GM23338 (cell line): ENCODE measurements at regions not wholly inside any gene's neighbourhood (a gene's known extent, or its start where the extent isn't known, plus 50 kb on each side); places are given as distances from the start of the nearest gene placed in this dataset.
A peak's percentile ranks its signal among the peaks of the same experiment; 100 is the strongest.

ENCODE experiments used
- ATAC-seq: fragments of 200-7000 bp; cut with Tn5 transposase; 3 replicates; pipeline ENCODE4 v1.9.1; 2020
- DNase-seq: peaks from one replicate; pipeline ENCODE4 v3.0.0-alpha.2; 2015; ENCODE audit warnings: low spot score
- H2AFZ ChIP-seq: fragments of 200-600 bp; sonication (generic); 2 replicates; pipeline ENCODE4 v1.8.0; 2016; ENCODE audit warnings: antibody characterized with exemption, mild to moderate bottlenecking, moderate library complexity
- H3F3A ChIP-seq: fragments of 200-600 bp; sonication (generic); replicated peaks from 2 replicates; pipeline ENCODE4 v1.8.0; 2017; ENCODE audit warnings: antibody characterized with exemption, mixed run types, low read depth
- H3K27ac ChIP-seq: fragments of 200-600 bp; sonication (generic); 2 replicates; pipeline ENCODE4 v1.6.1; 2016; ENCODE audit warnings: low read depth
- H3K27me3 ChIP-seq: fragments of 200-600 bp; sonication (generic); 2 replicates; pipeline ENCODE4 v1.8.0; 2016; ENCODE audit warnings: mild to moderate bottlenecking, mixed run types, moderate library complexity; ENCODE audit not compliant: insufficient read depth
- H3K36me3 ChIP-seq: fragments of 200-600 bp; sonication (generic); 2 replicates; pipeline ENCODE4 v1.8.0; 2016; ENCODE audit warnings: mild to moderate bottlenecking; ENCODE audit not compliant: insufficient read depth
- H3K4me1 ChIP-seq: fragments of 200-600 bp; sonication (generic); 2 replicates; pipeline ENCODE4 v1.8.0; 2016; ENCODE audit warnings: mild to moderate bottlenecking, moderate library complexity; ENCODE audit not compliant: insufficient read depth
- H3K4me2 ChIP-seq: fragments of 200-600 bp; sonication (generic); 2 replicates; pipeline ENCODE4 v1.7.1; 2017; ENCODE audit warnings: mixed run types
- H3K4me3 ChIP-seq: fragments of 200-600 bp; sonication (generic); 2 replicates; pipeline ENCODE4 v1.6.1; 2016; ENCODE audit warnings: mixed run types
- H3K79me2 ChIP-seq: fragments of 200-600 bp; sonication (generic); replicated peaks from 2 replicates; pipeline ENCODE4 v1.8.0; 2017; ENCODE audit warnings: mild to moderate bottlenecking; ENCODE audit not compliant: insufficient read depth
- H3K9me2 ChIP-seq: fragments of 200-600 bp; sonication (generic); 2 replicates; pipeline ENCODE4 v1.8.0; 2017; ENCODE audit not compliant: insufficient read depth
- H4K20me1 ChIP-seq: fragments of 200-600 bp; sonication (generic); replicated peaks from 2 replicates; pipeline ENCODE4 v1.8.0; 2017; ENCODE audit warnings: mild to moderate bottlenecking; ENCODE audit not compliant: insufficient read depth
- H3K27ac Mint-ChIP-seq: 2 replicates; pipeline ENCODE4 v1.8.0; 2020; ENCODE audit warnings: inconsistent platforms, mild to moderate bottlenecking, moderate library complexity, mixed read lengths
- H3K27me3 Mint-ChIP-seq: 3 replicates; pipeline ENCODE4 v1.8.0; 2022; ENCODE audit warnings: low read depth, mild to moderate bottlenecking, moderate library complexity, mixed read lengths, inconsistent platforms; ENCODE audit not compliant: insufficient read depth, poor library complexity
- H3K36me3 Mint-ChIP-seq: 3 replicates; pipeline ENCODE4 v1.8.0; 2021; ENCODE audit warnings: low read depth, mild to moderate bottlenecking, inconsistent platforms, moderate library complexity, mixed read lengths
- H3K4me1 Mint-ChIP-seq: 3 replicates; pipeline ENCODE4 v1.8.0; 2020; ENCODE audit warnings: mild to moderate bottlenecking, inconsistent platforms, mixed read lengths
- H3K4me3 Mint-ChIP-seq: 3 replicates; pipeline ENCODE4 v1.8.0; 2021; ENCODE audit warnings: moderate library complexity, mild to moderate bottlenecking, inconsistent platforms, mixed read lengths
- H3K9me3 Mint-ChIP-seq: 3 replicates; pipeline ENCODE4 v1.8.0; 2020; ENCODE audit warnings: moderate library complexity, mild to moderate bottlenecking, inconsistent platforms, mixed read lengths
- CREB1 ChIP-seq: fragments of 250-450 bp; sonication (Bioruptor Pico); IDR thresholded peaks from 2 replicates; pipeline ENCODE4 v1.5.0; 2020; ENCODE audit warnings: low read depth, mild to moderate bottlenecking, moderate library complexity
- EZH2 ChIP-seq: fragments of 200-600 bp; sonication (generic); IDR thresholded peaks from one replicate; pipeline ENCODE4 v1.8.0; 2017; ENCODE audit warnings: antibody characterized with exemption, mild to moderate bottlenecking, low read depth; ENCODE audit not compliant: unreplicated experiment
- EZH2phosphoT487 ChIP-seq: fragments of 200-600 bp; sonication (generic); IDR thresholded peaks from one replicate; pipeline ENCODE4 v1.8.1; 2018; ENCODE audit warnings: antibody characterized with exemption; ENCODE audit not compliant: unreplicated experiment
- JUNB ChIP-seq: IDR thresholded peaks from one replicate; pipeline ENCODE4 v1.6.1; 2016; ENCODE audit warnings: antibody characterized with exemption; ENCODE audit not compliant: unreplicated experiment
- POLR2AphosphoS5 ChIP-seq: IDR thresholded peaks from 2 replicates; pipeline ENCODE4 v1.6.1; 2016; ENCODE audit warnings: antibody characterized with exemption, low read depth
- STAT1 ChIP-seq: IDR thresholded peaks from one replicate; pipeline ENCODE4 v1.6.1; 2016; ENCODE audit warnings: antibody characterized with exemption; ENCODE audit not compliant: unreplicated experiment
- ZNF114 ChIP-seq: fragments of 250-450 bp; sonication (Bioruptor Pico); IDR thresholded peaks from 2 replicates; pipeline ENCODE4 v1.5.0; 2020; ENCODE audit warnings: mild to moderate bottlenecking, moderate library complexity
- TF ChIP-seq, protein P1 (sequence below), 2 experiments: fragments of 200-600 bp in 1 of 2; sonication (generic) in 1 of 2; conservative IDR thresholded peaks; 2 replicates each; pipeline versions ENCODE4 v1.5.1 to v1.6.1; 2016 to 2017; ENCODE audit warnings: antibody characterized with exemption in 2 of 2, low read depth in 2 of 2, mild to moderate bottlenecking in 2 of 2, moderate library complexity in 1 of 2
- TF ChIP-seq, protein P2 (sequence below): IDR thresholded peaks from one replicate; pipeline ENCODE4 v1.6.1; 2018; ENCODE audit warnings: antibody characterized with exemption; ENCODE audit not compliant: unreplicated experiment
- TF ChIP-seq, protein P3 (sequence below): IDR thresholded peaks from 2 replicates; pipeline ENCODE4 v1.6.1; 2016; ENCODE audit warnings: antibody characterized with exemption

DNA sequence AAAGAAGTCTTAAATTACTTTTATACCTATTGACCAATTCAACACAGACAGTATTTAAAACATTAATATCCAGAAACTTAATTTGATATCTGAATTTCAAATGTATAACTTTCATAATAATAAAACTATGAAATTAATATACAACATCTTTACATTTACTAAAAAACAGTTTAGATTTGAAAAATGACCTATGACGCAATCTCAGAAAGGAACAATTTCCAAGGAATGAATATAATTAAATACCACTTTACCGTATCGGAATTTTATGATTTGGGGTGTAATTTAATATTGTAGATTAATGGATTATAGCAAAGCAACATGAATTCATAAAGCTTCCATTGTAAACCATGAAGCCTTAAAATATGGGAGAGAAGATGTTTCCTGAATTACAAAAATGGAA is 321.5 kb upstream of the TRPM3 start (continued):
- TF ChIP-seq, protein P1, sequence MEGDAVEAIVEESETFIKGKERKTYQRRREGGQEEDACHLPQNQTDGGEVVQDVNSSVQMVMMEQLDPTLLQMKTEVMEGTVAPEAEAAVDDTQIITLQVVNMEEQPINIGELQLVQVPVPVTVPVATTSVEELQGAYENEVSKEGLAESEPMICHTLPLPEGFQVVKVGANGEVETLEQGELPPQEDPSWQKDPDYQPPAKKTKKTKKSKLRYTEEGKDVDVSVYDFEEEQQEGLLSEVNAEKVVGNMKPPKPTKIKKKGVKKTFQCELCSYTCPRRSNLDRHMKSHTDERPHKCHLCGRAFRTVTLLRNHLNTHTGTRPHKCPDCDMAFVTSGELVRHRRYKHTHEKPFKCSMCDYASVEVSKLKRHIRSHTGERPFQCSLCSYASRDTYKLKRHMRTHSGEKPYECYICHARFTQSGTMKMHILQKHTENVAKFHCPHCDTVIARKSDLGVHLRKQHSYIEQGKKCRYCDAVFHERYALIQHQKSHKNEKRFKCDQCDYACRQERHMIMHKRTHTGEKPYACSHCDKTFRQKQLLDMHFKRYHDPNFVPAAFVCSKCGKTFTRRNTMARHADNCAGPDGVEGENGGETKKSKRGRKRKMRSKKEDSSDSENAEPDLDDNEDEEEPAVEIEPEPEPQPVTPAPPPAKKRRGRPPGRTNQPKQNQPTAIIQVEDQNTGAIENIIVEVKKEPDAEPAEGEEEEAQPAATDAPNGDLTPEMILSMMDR (conservative IDR thresholded peaks at IDR 0.05; ENCODE audit: low read depth in 2 of 2), result no peak
- TF ChIP-seq POLR2AphosphoS5 (no peak), STAT1 (no peak), JUNB (no peak), CREB1 (CRISPR knock-in tag) (no peak), EZH2phosphoT487 (no peak), EZH2 (no peak)
- TF ChIP-seq, protein P2, sequence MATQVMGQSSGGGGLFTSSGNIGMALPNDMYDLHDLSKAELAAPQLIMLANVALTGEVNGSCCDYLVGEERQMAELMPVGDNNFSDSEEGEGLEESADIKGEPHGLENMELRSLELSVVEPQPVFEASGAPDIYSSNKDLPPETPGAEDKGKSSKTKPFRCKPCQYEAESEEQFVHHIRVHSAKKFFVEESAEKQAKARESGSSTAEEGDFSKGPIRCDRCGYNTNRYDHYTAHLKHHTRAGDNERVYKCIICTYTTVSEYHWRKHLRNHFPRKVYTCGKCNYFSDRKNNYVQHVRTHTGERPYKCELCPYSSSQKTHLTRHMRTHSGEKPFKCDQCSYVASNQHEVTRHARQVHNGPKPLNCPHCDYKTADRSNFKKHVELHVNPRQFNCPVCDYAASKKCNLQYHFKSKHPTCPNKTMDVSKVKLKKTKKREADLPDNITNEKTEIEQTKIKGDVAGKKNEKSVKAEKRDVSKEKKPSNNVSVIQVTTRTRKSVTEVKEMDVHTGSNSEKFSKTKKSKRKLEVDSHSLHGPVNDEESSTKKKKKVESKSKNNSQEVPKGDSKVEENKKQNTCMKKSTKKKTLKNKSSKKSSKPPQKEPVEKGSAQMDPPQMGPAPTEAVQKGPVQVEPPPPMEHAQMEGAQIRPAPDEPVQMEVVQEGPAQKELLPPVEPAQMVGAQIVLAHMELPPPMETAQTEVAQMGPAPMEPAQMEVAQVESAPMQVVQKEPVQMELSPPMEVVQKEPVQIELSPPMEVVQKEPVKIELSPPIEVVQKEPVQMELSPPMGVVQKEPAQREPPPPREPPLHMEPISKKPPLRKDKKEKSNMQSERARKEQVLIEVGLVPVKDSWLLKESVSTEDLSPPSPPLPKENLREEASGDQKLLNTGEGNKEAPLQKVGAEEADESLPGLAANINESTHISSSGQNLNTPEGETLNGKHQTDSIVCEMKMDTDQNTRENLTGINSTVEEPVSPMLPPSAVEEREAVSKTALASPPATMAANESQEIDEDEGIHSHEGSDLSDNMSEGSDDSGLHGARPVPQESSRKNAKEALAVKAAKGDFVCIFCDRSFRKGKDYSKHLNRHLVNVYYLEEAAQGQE, result no peak
- TF ChIP-seq, protein P3, sequence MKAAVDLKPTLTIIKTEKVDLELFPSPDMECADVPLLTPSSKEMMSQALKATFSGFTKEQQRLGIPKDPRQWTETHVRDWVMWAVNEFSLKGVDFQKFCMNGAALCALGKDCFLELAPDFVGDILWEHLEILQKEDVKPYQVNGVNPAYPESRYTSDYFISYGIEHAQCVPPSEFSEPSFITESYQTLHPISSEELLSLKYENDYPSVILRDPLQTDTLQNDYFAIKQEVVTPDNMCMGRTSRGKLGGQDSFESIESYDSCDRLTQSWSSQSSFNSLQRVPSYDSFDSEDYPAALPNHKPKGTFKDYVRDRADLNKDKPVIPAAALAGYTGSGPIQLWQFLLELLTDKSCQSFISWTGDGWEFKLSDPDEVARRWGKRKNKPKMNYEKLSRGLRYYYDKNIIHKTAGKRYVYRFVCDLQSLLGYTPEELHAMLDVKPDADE, result no peak

DNA sequence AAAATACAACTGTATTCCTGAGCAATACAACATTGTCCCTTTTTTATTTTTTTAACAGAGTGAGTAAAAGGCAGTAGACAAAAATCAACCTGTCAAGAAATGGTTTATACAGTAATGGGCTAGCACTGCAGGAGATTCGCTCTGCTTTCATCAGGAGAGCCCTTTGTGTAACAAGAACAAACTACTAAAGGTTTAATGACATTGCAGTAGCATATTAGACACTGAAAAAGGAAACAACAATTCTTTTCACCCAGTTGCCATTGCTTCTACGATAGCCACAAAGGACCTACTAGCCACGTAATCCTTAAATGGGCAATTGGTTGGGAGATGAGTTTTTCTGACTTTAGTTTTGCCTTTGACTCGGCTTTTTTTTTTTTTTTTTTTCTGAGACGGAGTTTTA is 319.8 kb upstream of the TRPM3 start:
- H4K20me1 ChIP-seq, result no peaks in the 10 kb centered on the region
- Mint-ChIP-seq H3K4me3 (no peak overlapping the region), H3K27me3 (peaks cover 6% of the 10 kb centered on the region), H3K9me3 (no peaks in the 10 kb centered on the region), H3K36me3 (no peaks in the 10 kb centered on the region), H3K27ac (no peak overlapping the region), H3K4me1 (peaks cover 26% of the 10 kb centered on the region)
- H3K4me1 ChIP-seq, result peaks cover 41% of the 10 kb centered on the region
- no peak overlapping the region for H3K4me2 ChIP-seq
- H3K36me3 ChIP-seq, result no peaks in the 10 kb centered on the region
- no peak overlapping the region for H2AFZ ChIP-seq
- H3K4me3 ChIP-seq, result no peak overlapping the region
- H3K27me3 ChIP-seq, result no peaks in the 10 kb centered on the region
- ATAC-seq, result no peak
- no peak overlapping the region for H3K27ac ChIP-seq
- no peaks in the 10 kb centered on the region for H3K9me2 ChIP-seq
- no peaks in the 10 kb centered on the region for H3F3A ChIP-seq
- H3K79me2 ChIP-seq, result 0 out of 2 replicates have a peak, but pooled peaks cover 3% of the 10 kb centered on the region
- peak; percentile 8 for DNase-seq
- no peak for TF ChIP-seq JUNB
- no peak for TF ChIP-seq ZNF114
- TF ChIP-seq CREB1 (CRISPR knock-in tag), result no peak
